PC-9 (cell line): ENCODE measurements at regions not wholly inside any gene's neighbourhood (a gene's known extent, or its start where the extent isn't known, plus 50 kb on each side); places are given as distances from the start of the nearest gene placed in this dataset.

Experiments
- CTCF ChIP-seq: fragments of 200-600 bp; sonication (generic); conservative IDR thresholded peaks from 2 replicates; pipeline ENCODE4 v1.6.1; 2017; ENCODE audit warnings: mixed run types, antibody characterized with exemption, mild to moderate bottlenecking, moderate library complexity
- EZH2 ChIP-seq: fragments of 200-600 bp; sonication (generic); IDR thresholded peaks from 2 replicates; pipeline ENCODE4 v1.8.0; 2017; ENCODE audit warnings: antibody characterized with exemption, low read depth

GRCh38 chr9:89715318-89715858 lies 110.6 kb downstream of the GADD45G start:
- TF ChIP-seq CTCF = no peak
- no peak for TF ChIP-seq EZH2
